ENCODE measurements at regions not wholly inside any gene's neighbourhood (a gene's known extent, or its start where the extent isn't known, plus 50 kb on each side); places are given as distances from the start of the nearest gene placed in this dataset.
A peak's percentile ranks its signal among the peaks of the same experiment; 100 is the strongest.

DNA sequence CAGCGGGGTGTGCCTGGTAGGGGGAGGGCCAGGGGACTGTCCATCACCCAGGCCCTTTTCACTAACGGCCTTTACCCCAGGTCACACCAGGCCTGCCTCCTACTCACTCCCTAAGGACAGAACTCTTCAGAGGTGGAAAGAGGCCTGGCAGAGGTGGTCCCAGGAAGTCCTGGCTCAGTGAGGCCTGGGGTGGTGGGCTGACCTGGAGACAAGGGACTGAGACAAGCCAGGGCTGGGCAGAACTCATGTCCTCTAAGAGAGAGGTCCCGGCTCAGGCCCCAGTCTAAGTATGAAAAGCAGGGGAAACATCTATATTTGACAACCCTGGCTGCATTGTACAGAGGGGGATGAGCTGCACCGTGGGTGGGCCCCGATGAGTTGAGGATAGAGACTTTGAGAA is 65.9 kb upstream of the TEX51 start:
- DNase-seq (no peak), ATAC-seq (no peak)
- Histone ChIP-seq H3K9me3 (no peaks in the 10 kb centered on the region), H3K4me3 (no peak overlapping the region), H3K4me1 (peaks cover 0 to 4% of the 10 kb centered on the region in 2 donors), H3K27me3 (no peaks in the 10 kb centered on the region), H3K27ac (no peak overlapping the region), H3K36me3 (no peaks in the 10 kb centered on the region)
- TF ChIP-seq, protein P1, sequence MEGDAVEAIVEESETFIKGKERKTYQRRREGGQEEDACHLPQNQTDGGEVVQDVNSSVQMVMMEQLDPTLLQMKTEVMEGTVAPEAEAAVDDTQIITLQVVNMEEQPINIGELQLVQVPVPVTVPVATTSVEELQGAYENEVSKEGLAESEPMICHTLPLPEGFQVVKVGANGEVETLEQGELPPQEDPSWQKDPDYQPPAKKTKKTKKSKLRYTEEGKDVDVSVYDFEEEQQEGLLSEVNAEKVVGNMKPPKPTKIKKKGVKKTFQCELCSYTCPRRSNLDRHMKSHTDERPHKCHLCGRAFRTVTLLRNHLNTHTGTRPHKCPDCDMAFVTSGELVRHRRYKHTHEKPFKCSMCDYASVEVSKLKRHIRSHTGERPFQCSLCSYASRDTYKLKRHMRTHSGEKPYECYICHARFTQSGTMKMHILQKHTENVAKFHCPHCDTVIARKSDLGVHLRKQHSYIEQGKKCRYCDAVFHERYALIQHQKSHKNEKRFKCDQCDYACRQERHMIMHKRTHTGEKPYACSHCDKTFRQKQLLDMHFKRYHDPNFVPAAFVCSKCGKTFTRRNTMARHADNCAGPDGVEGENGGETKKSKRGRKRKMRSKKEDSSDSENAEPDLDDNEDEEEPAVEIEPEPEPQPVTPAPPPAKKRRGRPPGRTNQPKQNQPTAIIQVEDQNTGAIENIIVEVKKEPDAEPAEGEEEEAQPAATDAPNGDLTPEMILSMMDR (IDR thresholded peaks at IDR 0.05): no peak
- intact Hi-C loops (cut with DNase I): no loop called here

DNA sequence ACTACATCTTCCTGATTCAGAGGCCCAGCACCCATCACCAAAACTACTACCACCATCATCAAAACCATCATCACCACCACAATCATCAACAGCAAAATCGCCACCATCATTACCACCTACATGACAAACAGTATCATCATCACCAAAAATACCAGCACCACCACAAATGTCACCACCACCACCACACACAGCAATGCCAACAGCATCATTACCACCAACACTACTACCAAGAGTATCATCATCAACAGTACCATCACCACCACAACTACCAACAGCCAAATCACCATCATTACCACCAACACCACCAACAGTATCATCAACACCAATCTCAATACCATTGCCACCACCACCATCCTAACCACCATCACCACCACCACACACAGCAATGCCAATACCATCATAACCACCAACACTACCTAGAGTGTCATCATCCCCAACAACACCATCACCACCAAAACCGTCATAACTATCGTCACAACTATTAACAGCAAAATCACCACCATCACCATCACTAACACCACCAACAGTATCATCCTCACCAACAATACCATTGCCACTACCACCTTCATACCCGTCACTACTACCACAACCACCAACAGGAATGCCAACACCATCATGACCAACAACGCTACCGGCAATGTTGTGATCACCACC is 64.6 kb upstream of the TEX51 start:
- TF ChIP-seq, protein P1 (IDR thresholded peaks at IDR 0.05): no peak
- DNase-seq (no peak), ATAC-seq (no peak)
- H3K4me3 ChIP-seq: no peak overlapping the region
- H3K27me3 ChIP-seq: no peaks in the 10 kb centered on the region
- no peak overlapping the region for H3K27ac ChIP-seq
- no peaks in the 10 kb centered on the region for H3K36me3 ChIP-seq
- intact Hi-C loops (cut with DNase I): no loop called here
- no peaks in the 10 kb centered on the region for H3K9me3 ChIP-seq
- H3K4me1 ChIP-seq: no peaks in the 10 kb centered on the region

DNA sequence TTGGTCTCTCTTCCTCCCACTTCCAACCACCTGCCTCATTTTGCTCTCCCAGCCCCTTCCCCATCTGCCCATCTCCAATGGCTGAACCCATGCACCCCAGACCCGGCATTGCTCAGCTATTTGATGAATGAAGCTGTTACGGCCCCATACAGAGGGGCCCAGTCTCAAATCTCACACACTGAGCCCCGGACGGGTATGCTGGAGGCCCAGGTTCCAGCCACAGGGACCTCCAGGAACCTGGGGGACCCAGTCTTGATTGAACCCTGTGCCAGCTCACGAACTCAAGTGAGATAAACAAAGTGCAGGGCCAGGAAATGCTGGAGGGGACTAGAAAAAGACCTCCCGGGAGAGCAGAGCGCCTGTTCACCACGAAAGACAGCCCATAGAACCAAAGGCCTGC is 63.4 kb upstream of the TEX51 start:
- ATAC-seq (no peak), DNase-seq (no peak)
- intact Hi-C loops (cut with DNase I): no loop called here
- Histone ChIP-seq H3K4me1 (no peaks in the 10 kb centered on the region), H3K36me3 (no peaks in the 10 kb centered on the region), H3K9me3 (no peaks in the 10 kb centered on the region), H3K4me3 (no peak overlapping the region), H3K27me3 (no peaks in the 10 kb centered on the region), H3K27ac (no peak overlapping the region)
- TF ChIP-seq, protein P1 (IDR thresholded peaks at IDR 0.05): no peak

DNA sequence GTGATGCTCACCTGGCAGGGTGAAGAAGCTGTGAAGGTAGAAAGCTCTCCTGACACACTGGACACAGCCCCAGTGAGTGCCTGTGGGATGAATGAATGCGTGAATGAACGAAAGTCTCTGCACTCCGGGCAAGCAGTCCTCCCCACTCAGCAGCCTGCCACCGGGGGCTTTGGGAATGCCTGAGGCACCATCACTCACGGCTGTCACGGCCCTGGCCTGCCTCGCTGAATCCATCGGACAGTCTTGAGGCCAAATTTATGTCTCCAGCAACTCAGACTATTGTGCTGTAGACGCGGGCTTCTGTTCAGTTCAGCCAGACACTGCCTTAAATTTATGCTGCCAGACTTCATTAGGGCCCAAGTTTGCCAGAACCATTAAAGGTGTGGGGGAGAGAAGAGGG is 62.9 kb upstream of the TEX51 start:
- no peak for ATAC-seq
- TF ChIP-seq, protein P1 (IDR thresholded peaks at IDR 0.05): no peak
- H3K4me1 ChIP-seq: no peaks in the 10 kb centered on the region
- no peak overlapping the region for H3K27ac ChIP-seq
- no peak for DNase-seq
- H3K36me3 ChIP-seq: no peaks in the 10 kb centered on the region
- no peaks in the 10 kb centered on the region for H3K9me3 ChIP-seq
- H3K4me3 ChIP-seq: no peak overlapping the region
- intact Hi-C loops (cut with DNase I): no loop called here
- H3K27me3 ChIP-seq: no peaks in the 10 kb centered on the region

DNA sequence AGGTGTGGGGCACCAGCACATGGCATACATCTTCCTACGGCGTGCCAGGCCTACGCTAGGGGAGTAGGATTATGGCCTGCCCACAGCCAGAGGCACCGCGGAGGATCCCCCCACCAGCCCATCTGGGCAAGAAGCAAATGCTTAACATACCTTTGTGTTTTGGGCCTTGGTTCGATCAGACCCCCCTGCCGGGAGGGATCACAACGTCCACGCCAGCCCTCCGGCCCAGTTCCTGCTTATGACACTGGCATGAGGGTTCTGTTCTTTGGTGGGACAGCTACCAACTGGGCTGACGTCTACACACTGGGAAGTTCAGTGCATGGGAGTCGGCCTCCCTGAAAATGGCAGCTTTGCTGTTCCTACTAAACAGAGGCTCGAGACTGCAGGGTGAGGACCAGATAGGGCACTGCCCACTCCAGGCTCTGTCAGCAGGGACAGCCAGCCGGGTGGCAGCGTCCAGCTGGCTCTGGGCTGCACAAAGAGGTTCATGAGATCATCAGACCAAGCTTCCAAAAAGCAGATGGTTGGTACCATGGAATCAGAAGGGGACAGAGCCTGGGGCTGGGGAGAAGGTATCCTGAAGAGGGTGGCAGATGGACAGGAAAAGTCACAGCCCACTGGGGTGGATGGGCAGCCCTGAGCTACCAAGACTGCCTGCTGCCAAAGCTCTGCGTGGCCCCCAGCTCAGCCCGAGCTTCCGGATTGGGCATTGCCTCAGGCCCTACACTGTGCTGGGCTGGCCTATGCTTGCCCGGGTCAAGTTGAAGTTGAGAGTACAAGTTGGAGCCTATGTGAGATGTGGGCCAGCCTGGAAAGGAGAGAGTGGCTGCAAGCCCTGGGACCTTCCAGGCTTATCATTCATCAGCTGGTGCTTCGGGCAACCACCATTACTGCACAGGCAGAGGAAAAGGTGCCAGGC is 61.7 kb upstream of the TEX51 start:
- no peak overlapping the region for H3K4me3 ChIP-seq

More for the DNA sequence above, 61.7 kb upstream of the TEX51 start:
- peak in 1 of 4 donors; percentile 74 for DNase-seq
- no peaks in the 10 kb centered on the region for H3K27me3 ChIP-seq
- no peak for ATAC-seq
- H3K36me3 ChIP-seq: no peaks in the 10 kb centered on the region
- TF ChIP-seq, protein P1 (IDR thresholded peaks at IDR 0.05): no peak
- intact Hi-C loops (cut with DNase I): no loop called here
- H3K27ac ChIP-seq: no peak overlapping the region
- no peaks in the 10 kb centered on the region for H3K4me1 ChIP-seq
- H3K9me3 ChIP-seq: no peaks in the 10 kb centered on the region
